ENCODE measurements at regions not wholly inside any gene's neighbourhood (a gene's known extent, or its start where the extent isn't known, plus 50 kb on each side); places are given as distances from the start of the nearest gene placed in this dataset.

DNA sequence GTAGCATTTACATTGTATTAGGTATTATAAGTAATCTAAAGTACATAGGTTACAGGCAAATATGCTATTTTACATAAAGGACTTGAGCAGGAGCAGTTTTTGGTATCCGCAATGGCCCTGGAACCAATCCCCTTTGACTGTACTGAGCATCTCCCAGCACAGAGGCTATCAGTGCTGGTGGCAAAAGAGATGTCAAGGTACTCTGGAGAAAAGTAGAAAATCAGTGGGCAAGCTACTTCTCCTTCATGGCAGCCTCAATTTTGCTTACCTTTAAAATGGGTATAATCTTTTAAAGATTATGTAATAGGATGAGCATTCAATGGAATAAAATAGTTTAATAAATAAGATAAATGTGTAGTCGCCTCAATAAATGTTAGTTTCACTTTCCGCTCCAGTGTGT lies 56.7 kb upstream of the LMCD1 start:
- intact Hi-C loops (cut with DNase I), result loop anchor here in 9 of 10 donors (5.0 to 10.0 kb wide), 7 partner anchors 37 to 177 kb away; partner anchors contain the start of gene LMCD1 (in 7 of the 9)
- Histone ChIP-seq H3K4me3 (peak overlapping the region in 1 of 12 donors; percentile 15), H3K27me3 (no peaks in the 10 kb centered on the region), H3K36me3 (no peaks in the 10 kb centered on the region), H3K27ac (peak overlapping the region in 11 of 12 donors; percentile 22 to 81 (median 72)), H3K9me3 (no peaks in the 10 kb centered on the region), H3K4me1 (peaks cover 3 to 42% (median 32%) of the 10 kb centered on the region in 12 donors)
- ATAC-seq (no peak), DNase-seq (no peak)
- TF ChIP-seq POLR2A (IDR thresholded peaks at IDR 0.05), result no peak
- TF ChIP-seq, protein P1, sequence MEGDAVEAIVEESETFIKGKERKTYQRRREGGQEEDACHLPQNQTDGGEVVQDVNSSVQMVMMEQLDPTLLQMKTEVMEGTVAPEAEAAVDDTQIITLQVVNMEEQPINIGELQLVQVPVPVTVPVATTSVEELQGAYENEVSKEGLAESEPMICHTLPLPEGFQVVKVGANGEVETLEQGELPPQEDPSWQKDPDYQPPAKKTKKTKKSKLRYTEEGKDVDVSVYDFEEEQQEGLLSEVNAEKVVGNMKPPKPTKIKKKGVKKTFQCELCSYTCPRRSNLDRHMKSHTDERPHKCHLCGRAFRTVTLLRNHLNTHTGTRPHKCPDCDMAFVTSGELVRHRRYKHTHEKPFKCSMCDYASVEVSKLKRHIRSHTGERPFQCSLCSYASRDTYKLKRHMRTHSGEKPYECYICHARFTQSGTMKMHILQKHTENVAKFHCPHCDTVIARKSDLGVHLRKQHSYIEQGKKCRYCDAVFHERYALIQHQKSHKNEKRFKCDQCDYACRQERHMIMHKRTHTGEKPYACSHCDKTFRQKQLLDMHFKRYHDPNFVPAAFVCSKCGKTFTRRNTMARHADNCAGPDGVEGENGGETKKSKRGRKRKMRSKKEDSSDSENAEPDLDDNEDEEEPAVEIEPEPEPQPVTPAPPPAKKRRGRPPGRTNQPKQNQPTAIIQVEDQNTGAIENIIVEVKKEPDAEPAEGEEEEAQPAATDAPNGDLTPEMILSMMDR (IDR thresholded peaks at IDR 0.05), result no peak
- 89 to 96% (median 91%) methylated on average over 3 of the region's 3 CpGs for WGBS, 4 donors

DNA sequence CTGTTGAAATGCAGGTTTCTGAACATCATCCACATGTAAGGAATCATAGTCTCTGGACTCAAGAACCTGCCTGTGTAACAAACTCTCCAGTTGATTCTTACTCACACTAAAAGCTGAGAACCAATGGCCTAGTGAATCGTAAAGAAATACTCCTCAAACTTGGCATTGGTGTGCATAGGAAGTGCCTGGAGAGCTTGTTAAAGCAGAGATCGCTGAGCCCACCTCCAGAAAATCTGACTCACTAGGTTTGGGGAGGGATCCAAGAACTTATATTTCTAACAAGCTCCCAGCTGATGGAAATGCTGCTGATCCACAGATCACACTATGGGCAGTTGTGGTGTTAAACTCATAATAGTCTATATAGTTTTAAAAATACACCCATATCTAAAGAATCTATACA lies 55.8 kb upstream of the LMCD1 start:
- Histone ChIP-seq H3K27ac (peak overlapping the region in 1 of 12 donors; percentile 22), H3K4me1 (peaks cover 3 to 42% (median 32%) of the 10 kb centered on the region in 12 donors)
- 60 to 81% (median 64%) methylated on average over 2 of the region's 2 CpGs for WGBS, 4 donors

DNA sequence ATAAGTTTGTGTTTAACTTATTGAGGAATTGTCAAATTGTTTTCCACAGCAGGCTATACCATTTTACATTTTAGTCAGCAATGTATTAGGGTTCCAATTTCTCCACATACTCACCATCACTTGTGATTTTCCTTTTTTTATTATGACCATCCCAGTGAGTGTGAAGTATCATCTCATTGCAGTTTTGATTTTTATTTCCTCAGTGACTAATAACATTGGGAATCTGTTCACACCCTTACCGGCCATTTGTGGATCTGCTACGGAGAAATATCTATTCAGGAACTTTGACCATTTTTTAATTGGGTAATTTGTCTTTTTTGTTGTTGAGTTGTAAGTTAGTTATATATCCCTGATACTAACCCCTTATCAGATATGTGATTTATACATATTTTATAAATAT lies 54.8 kb upstream of the LMCD1 start:
- no peak overlapping the region for H3K4me3 ChIP-seq
- peaks cover 3 to 50% (median 34%) of the 10 kb centered on the region in 12 donors for H3K4me1 ChIP-seq
- 90 to 97% (median 92%) methylated on average over 2 of the region's 2 CpGs for WGBS, 4 donors
- H3K27ac ChIP-seq, result no peak overlapping the region
- no peak for ATAC-seq
- no peak for TF ChIP-seq POLR2A (IDR thresholded peaks at IDR 0.05)
- TF ChIP-seq, protein P1 (IDR thresholded peaks at IDR 0.05), result no peak
- H3K36me3 ChIP-seq, result no peaks in the 10 kb centered on the region
- DNase-seq, result no peak
- no peaks in the 10 kb centered on the region for H3K27me3 ChIP-seq
- intact Hi-C loops (cut with DNase I), result loop anchor here in 8 of 10 donors (5.0 to 10.0 kb wide), 4 partner anchors 35 to 58 kb away; partner anchors contain the start of gene LMCD1 (in 4 of the 8)
- H3K9me3 ChIP-seq, result no peaks in the 10 kb centered on the region

More for the DNA sequence above, 55.8 kb upstream of the LMCD1 start:
- no peaks in the 10 kb centered on the region for H3K27me3 ChIP-seq
- no peak for TF ChIP-seq POLR2A (IDR thresholded peaks at IDR 0.05)
- TF ChIP-seq, protein P1 (IDR thresholded peaks at IDR 0.05), result no peak
- DNase-seq (peak in 1 of 5 donors; percentile 23), ATAC-seq (peak in 2 of 4 donors; percentile 34 to 43)
- no peaks in the 10 kb centered on the region for H3K9me3 ChIP-seq
- intact Hi-C loops (cut with DNase I), result loop anchor here in 8 of 10 donors (5.0 to 10.0 kb wide), 4 partner anchors 36 to 59 kb away; partner anchors contain the start of gene LMCD1 (in 4 of the 8)
- H3K4me3 ChIP-seq, result no peak overlapping the region
- H3K36me3 ChIP-seq, result no peaks in the 10 kb centered on the region

DNA sequence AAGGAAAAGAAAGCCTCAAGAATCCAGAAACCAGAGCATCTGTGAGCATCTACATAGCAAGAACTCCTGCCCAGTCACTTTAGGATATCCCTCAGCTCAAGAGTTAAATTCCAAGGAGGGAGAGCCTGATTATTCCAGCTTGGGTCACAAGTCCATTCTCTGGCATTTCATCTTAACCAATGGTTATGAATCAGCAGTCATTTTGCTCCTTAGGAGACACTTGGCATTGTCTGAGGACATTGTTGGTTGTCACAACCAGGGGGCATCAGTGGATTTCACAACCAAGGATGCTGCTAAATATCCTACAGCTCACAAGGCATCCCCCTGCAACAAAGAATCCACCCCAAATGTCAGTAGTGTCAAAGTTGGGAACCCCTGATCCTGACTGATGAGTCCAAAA lies 51.0 kb upstream of the LMCD1 start:
- intact Hi-C loops (cut with DNase I), result no loop called here
- DNase-seq (no peak), ATAC-seq (no peak)
- H3K27me3 ChIP-seq, result no peaks in the 10 kb centered on the region
- no peaks in the 10 kb centered on the region for H3K9me3 ChIP-seq
- H3K4me1 ChIP-seq, result peaks cover under 1 to 17% (median 4%) of the 10 kb centered on the region in 12 donors
- no peaks in the 10 kb centered on the region for H3K36me3 ChIP-seq
- no peak overlapping the region for H3K4me3 ChIP-seq
- H3K27ac ChIP-seq, result no peak overlapping the region
- no peak for TF ChIP-seq POLR2A (IDR thresholded peaks at IDR 0.05)
- TF ChIP-seq, protein P1 (IDR thresholded peaks at IDR 0.05), result peak in 3 of 12 donors; percentile 15 to 31 (median 21)

Data from heart left ventricle (tissue), 16 donors.